ENCODE measurements at regions not wholly inside any gene's neighbourhood (a gene's known extent, or its start where the extent isn't known, plus 50 kb on each side); places are given as distances from the start of the nearest gene placed in this dataset.

DNA sequence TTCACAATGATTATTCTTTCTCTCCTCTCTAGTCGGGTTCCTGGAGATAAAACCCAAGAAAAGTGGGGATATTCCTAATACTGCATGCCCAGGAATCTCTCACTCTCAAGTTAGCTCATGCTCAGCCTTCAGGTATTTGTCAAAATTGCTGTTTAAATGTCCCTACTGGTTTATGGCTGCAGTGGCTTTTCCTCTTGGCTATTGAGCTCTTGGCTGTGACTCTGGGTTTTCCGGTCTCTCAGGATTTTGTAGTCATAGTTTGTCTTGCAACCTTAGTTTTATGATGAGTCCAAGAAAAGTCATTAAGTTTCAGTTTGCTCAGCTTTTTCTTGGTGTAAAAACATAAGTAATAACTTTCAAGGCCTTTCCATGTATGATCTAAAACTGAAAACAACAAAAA lies 820.7 kb upstream of the HS6ST1 start:
- no peaks in the 10 kb centered on the region for H3K27me3 ChIP-seq (ENCODE audit: control insufficient read depth in 2 of 2, insufficient read depth in 2 of 2, low read length in 2 of 2)
- no peak overlapping the region for H3K4me3 ChIP-seq
- no peaks in the 10 kb centered on the region for H3K79me2 ChIP-seq (ENCODE audit: control insufficient read depth, insufficient read depth, low read length)
- no peak overlapping the region for H2AFZ ChIP-seq (ENCODE audit: low read depth, low read length)
- H3K4me1 ChIP-seq (replicated peaks in 1 of 2; ENCODE audit: control insufficient read depth in 2 of 2, insufficient read depth in 2 of 2, low read length in 2 of 2) = peaks cover 0 to 3% of the 10 kb centered on the region in 2 experiments; a peak in 2 of 5 replicates
- POLR2A ChIA-PET = no interaction called here
- BruUV-seq (replicated peaks) = no TSS peak
- H3K9me1 ChIP-seq (ENCODE audit: control insufficient read depth, insufficient read depth, low read length) = no peaks in the 10 kb centered on the region
- no peak for DNase-seq (ENCODE audit: extremely low read depth in 1 of 4, low spot score in 3 of 4)
- intact Hi-C loops (cut with micrococcal nuclease) = no loop called here
- no peaks in the 10 kb centered on the region for H3K36me3 ChIP-seq (ENCODE audit: control insufficient read depth, insufficient read depth, low read length)
- no peaks in the 10 kb centered on the region for H4K20me1 ChIP-seq (replicated peaks; ENCODE audit: control insufficient read depth, insufficient read depth, low read length)
- H3K9me3 ChIP-seq (replicated peaks; ENCODE audit: control insufficient read depth, insufficient read depth, low read depth, low read length) = no peaks in the 10 kb centered on the region
- 4% methylated on average over 2 of the region's 2 CpGs for WGBS (ENCODE audit: insufficient coverage, low coverage, missing lambda C conversion rate)
- H3K9ac ChIP-seq (ENCODE audit: insufficient read depth in 1 of 2, low read depth in 2 of 2, low read length in 2 of 2) = no peak overlapping the region
- H3K27ac ChIP-seq (ENCODE audit: extremely low read depth, low read depth, low read length) = no peak overlapping the region
- TF ChIP-seq KAT2B (IDR thresholded peaks at IDR 0.05; ENCODE audit: low read depth, low read length) = no peak
- TF ChIP-seq FOXA1 (IDR thresholded peaks at IDR 0.05; ENCODE audit: borderline replicate concordance) = no peak
- no peak for TF ChIP-seq ZNF12 (CRISPR knock-in tag; IDR thresholded peaks at IDR 0.05)
- TF ChIP-seq, protein P1, sequence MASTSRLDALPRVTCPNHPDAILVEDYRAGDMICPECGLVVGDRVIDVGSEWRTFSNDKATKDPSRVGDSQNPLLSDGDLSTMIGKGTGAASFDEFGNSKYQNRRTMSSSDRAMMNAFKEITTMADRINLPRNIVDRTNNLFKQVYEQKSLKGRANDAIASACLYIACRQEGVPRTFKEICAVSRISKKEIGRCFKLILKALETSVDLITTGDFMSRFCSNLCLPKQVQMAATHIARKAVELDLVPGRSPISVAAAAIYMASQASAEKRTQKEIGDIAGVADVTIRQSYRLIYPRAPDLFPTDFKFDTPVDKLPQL (IDR thresholded peaks at IDR 0.05; ENCODE audit: extremely low read depth, insufficient read length) = no peak
- no peak for TF ChIP-seq EHMT2 (IDR thresholded peaks at IDR 0.05)
- TF ChIP-seq, protein P2, sequence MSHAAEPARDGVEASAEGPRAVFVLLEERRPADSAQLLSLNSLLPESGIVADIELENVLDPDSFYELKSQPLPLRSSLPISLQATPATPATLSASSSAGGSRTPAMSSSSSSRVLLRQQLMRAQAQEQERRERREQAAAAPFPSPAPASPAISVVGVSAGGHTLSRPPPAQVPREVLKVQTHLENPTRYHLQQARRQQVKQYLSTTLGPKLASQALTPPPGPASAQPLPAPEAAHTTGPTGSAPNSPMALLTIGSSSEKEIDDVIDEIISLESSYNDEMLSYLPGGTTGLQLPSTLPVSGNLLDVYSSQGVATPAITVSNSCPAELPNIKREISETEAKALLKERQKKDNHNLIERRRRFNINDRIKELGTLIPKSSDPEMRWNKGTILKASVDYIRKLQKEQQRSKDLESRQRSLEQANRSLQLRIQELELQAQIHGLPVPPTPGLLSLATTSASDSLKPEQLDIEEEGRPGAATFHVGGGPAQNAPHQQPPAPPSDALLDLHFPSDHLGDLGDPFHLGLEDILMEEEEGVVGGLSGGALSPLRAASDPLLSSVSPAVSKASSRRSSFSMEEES (CRISPR knock-in tag; IDR thresholded peaks at IDR 0.05) = no peak
- no peak for TF ChIP-seq RBM17 (IDR thresholded peaks at IDR 0.05; ENCODE audit: borderline replicate concordance, low read depth, low read length)
- no peak for TF ChIP-seq PHF21A (IDR thresholded peaks at IDR 0.05; ENCODE audit: borderline replicate concordance, low read depth)
- TF ChIP-seq, protein P3, sequence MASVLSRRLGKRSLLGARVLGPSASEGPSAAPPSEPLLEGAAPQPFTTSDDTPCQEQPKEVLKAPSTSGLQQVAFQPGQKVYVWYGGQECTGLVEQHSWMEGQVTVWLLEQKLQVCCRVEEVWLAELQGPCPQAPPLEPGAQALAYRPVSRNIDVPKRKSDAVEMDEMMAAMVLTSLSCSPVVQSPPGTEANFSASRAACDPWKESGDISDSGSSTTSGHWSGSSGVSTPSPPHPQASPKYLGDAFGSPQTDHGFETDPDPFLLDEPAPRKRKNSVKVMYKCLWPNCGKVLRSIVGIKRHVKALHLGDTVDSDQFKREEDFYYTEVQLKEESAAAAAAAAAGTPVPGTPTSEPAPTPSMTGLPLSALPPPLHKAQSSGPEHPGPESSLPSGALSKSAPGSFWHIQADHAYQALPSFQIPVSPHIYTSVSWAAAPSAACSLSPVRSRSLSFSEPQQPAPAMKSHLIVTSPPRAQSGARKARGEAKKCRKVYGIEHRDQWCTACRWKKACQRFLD (CRISPR knock-in tag; IDR thresholded peaks at IDR 0.05) = no peak
- TF ChIP-seq, protein P4, sequence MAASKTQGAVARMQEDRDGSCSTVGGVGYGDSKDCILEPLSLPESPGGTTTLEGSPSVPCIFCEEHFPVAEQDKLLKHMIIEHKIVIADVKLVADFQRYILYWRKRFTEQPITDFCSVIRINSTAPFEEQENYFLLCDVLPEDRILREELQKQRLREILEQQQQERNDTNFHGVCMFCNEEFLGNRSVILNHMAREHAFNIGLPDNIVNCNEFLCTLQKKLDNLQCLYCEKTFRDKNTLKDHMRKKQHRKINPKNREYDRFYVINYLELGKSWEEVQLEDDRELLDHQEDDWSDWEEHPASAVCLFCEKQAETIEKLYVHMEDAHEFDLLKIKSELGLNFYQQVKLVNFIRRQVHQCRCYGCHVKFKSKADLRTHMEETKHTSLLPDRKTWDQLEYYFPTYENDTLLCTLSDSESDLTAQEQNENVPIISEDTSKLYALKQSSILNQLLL (CRISPR knock-in tag; IDR thresholded peaks at IDR 0.05; ENCODE audit: borderline replicate concordance) = no peak
- no peak for TF ChIP-seq BRCA1 (IDR thresholded peaks at IDR 0.05)
- no peak for TF ChIP-seq BRCA1 (CRISPR knock-in tag; IDR thresholded peaks at IDR 0.05)
- no peak for TF ChIP-seq KLF16 (IDR thresholded peaks at IDR 0.05)
- TF ChIP-seq RNF2 (IDR thresholded peaks at IDR 0.05) = no peak
- TF ChIP-seq ZNF253 (CRISPR knock-in tag; conservative IDR thresholded peaks at IDR 0.05) = no peak
- TF ChIP-seq ARHGAP35 (IDR thresholded peaks at IDR 0.05; ENCODE audit: partially characterized antibody) = no peak
- TF ChIP-seq MEF2A (IDR thresholded peaks at IDR 0.05; ENCODE audit: control insufficient read depth, low read depth, low read length) = no peak
- CTCF ChIA-PET (ENCODE audit: low intra/inter-chr PET ratio) = no interaction called here
- no peak overlapping the region for H3K4me2 ChIP-seq (ENCODE audit: insufficient read depth, low read length)
- in situ Hi-C loops (cut with MboI) = no loop called here
- ATAC-seq = no peak
- FAIRE-seq = no peak
